Upper lobe of left lung (tissue), 4 donors: ENCODE measurements at regions not wholly inside any gene's neighbourhood (a gene's known extent, or its start where the extent isn't known, plus 50 kb on each side); places are given as distances from the start of the nearest gene placed in this dataset.

Source experiments
- CTCF ChIP-seq, 6 experiments: fragments of 450-650 bp in 4 of 6; fragments of 200-600 bp in 2 of 6; sonication (generic) in 2 of 6; IDR thresholded peaks; one replicate each; pipeline ENCODE4 v1.5.1; 2016 to 2019; ENCODE audit warnings: antibody characterized with exemption in 6 of 6
- EP300 ChIP-seq, 4 donors: sonication (generic); formaldehyde crosslinking; IDR thresholded peaks; one replicate each; pipeline ENCODE4 v1.5.1; 2017; ENCODE audit warnings: antibody characterized with exemption in 4 of 4, control low read depth in 2 of 4
- POLR2A ChIP-seq, 4 donors: fragments of 450-650 bp; IDR thresholded peaks; one replicate each; pipeline ENCODE4 v1.5.1; 2016 to 2017; ENCODE audit warnings: antibody characterized with exemption in 4 of 4, mild to moderate bottlenecking in 2 of 4
- POLR2AphosphoS5 ChIP-seq, 2 donors: sonication (generic); formaldehyde crosslinking; IDR thresholded peaks; one replicate each; pipeline ENCODE4 v1.5.1; 2017; ENCODE audit warnings: antibody characterized with exemption in 2 of 2

DNA sequence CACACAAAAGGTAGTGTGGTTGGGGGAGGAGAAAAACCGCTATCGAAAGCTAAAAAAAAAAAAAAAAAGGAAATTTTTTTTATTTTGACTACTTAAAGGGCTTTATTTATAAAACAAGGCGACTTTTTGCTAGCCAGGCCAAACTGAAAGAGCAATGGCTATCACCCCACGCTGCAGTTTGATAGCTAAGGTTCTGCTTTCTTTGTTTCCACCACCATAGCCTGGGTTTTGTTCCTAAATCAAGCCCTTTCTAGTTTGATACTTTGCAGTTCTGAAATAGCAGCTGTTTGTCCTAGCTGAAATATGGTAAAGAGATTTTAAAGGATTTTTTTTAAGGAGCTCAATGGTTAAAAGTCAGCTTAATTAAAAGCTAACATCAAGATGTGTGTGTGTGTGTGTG, 67.4 kb upstream of the ABCA12 start:
- TF ChIP-seq CTCF (IDR thresholded peaks at IDR 0.05): no peak
- TF ChIP-seq POLR2A (IDR thresholded peaks at IDR 0.05): no peak
- no peak for TF ChIP-seq EP300 (IDR thresholded peaks at IDR 0.05)
- TF ChIP-seq POLR2AphosphoS5 (IDR thresholded peaks at IDR 0.05): no peak
